ENCODE measurements at regions not wholly inside any gene's neighbourhood (a gene's known extent, or its start where the extent isn't known, plus 50 kb on each side); places are given as distances from the start of the nearest gene placed in this dataset.

DNA sequence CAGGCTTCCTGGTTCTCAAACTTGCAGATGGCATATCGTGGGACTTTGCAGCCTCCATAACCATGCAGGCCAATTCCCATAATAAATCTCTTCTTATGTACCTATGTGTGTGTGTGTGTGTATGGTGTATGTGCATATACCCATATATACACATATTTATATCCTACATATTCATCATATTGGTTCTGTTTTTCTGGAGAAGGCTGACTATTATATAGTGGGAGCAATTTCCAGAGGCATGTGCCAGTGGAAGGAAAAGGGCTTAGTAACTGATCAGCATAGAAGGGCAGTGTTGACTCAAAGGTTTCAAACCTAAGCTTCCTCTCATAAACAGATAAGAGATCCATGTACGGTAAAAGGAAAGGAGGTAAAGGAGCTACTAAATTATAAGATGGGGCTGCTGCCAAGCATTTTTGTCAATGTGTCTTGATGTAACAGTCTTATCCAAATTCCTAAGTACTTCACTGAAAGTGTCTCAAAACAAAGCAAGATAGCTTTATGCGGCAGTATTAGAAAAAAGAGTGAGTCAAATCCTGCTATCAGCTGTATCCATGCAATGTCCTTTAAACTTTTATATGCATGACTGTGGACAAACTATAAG, 432.1 kb downstream of the TBC1D4 start:
- Histone ChIP-seq H3K4me3 (replicated peaks in 1 of 3; ENCODE audit: insufficient read depth in 1 of 3, low read depth in 2 of 3, low read length in 3 of 3) (no peak overlapping the region), H3K4me2 (ENCODE audit: low read depth, low read length) (no peak overlapping the region), H3K27me3 (ENCODE audit: control insufficient read depth in 1 of 2, insufficient read depth in 2 of 2, low read length in 2 of 2) (no peaks in the 10 kb centered on the region; a peak in 1 of 5 replicates), H3K27ac (ENCODE audit: extremely low read length, insufficient read depth, low read length) (no peak overlapping the region), H3K9me3 (ENCODE audit: low read length) (no peaks in the 10 kb centered on the region), H2AFZ (ENCODE audit: low read length) (no peak overlapping the region), H3K4me1 (ENCODE audit: insufficient read depth, low read length) (no peaks in the 10 kb centered on the region), H3K79me2 (ENCODE audit: insufficient read depth, low read length) (no peaks in the 10 kb centered on the region), H3K36me3 (replicated peaks in 1 of 2; ENCODE audit: control insufficient read depth in 1 of 2, insufficient read depth in 2 of 2, low read length in 2 of 2) (no peaks in the 10 kb centered on the region), H3K9ac (ENCODE audit: insufficient read depth, low read depth, low read length) (no peak overlapping the region), H4K20me1 (ENCODE audit: insufficient read depth, low read length) (no peaks in the 10 kb centered on the region)
- 31% methylated on average over 3 of the region's 3 CpGs for WGBS (ENCODE audit: low lambda C conversion rate)
- no TSS peak for BruUV-seq (replicated peaks)
- TF ChIP-seq ZNF557 (CRISPR knock-in tag; IDR thresholded peaks at IDR 0.05), result no peak
- TF ChIP-seq NFKBIZ (CRISPR knock-in tag; IDR thresholded peaks at IDR 0.05), result no peak
- no peak for TF ChIP-seq ZNF383 (CRISPR knock-in tag; IDR thresholded peaks at IDR 0.05; ENCODE audit: borderline replicate concordance)
- TF ChIP-seq, protein P1, sequence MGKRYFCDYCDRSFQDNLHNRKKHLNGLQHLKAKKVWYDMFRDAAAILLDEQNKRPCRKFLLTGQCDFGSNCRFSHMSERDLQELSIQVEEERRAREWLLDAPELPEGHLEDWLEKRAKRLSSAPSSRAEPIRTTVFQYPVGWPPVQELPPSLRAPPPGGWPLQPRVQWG (CRISPR knock-in tag; IDR thresholded peaks at IDR 0.05; ENCODE audit: borderline replicate concordance, low read depth), result no peak
- TF ChIP-seq, protein P2, sequence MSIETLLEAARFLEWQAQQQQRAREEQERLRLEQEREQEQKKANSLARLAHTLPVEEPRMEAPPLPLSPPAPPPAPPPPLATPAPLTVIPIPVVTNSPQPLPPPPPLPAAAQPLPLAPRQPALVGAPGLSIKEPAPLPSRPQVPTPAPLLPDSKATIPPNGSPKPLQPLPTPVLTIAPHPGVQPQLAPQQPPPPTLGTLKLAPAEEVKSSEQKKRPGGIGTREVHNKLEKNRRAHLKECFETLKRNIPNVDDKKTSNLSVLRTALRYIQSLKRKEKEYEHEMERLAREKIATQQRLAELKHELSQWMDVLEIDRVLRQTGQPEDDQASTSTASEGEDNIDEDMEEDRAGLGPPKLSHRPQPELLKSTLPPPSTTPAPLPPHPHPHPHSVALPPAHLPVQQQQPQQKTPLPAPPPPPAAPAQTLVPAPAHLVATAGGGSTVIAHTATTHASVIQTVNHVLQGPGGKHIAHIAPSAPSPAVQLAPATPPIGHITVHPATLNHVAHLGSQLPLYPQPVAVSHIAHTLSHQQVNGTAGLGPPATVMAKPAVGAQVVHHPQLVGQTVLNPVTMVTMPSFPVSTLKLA (IDR thresholded peaks at IDR 0.05), result no peak
- no peak for TF ChIP-seq ZFP41 (CRISPR knock-in tag; IDR thresholded peaks at IDR 0.05; ENCODE audit: borderline replicate concordance)
- no peak for TF ChIP-seq PTBP1 (IDR thresholded peaks at IDR 0.05; ENCODE audit: low read depth, low read length, poor library complexity, severe bottlenecking)
- TF ChIP-seq, protein P3, sequence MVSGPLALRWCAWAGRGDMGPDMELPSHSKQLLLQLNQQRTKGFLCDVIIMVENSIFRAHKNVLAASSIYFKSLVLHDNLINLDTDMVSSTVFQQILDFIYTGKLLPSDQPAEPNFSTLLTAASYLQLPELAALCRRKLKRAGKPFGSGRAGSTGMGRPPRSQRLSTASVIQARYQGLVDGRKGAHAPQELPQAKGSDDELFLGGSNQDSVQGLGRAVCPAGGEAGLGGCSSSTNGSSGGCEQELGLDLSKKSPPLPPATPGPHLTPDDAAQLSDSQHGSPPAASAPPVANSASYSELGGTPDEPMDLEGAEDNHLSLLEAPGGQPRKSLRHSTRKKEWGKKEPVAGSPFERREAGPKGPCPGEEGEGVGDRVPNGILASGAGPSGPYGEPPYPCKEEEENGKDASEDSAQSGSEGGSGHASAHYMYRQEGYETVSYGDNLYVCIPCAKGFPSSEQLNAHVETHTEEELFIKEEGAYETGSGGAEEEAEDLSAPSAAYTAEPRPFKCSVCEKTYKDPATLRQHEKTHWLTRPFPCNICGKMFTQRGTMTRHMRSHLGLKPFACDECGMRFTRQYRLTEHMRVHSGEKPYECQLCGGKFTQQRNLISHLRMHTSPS (CRISPR knock-in tag; IDR thresholded peaks at IDR 0.05; ENCODE audit: low read depth), result no peak
- TF ChIP-seq RAD51 (IDR thresholded peaks at IDR 0.05; ENCODE audit: borderline replicate concordance), result no peak
- TF ChIP-seq ZNF724P (CRISPR knock-in tag; IDR thresholded peaks at IDR 0.05; ENCODE audit: borderline replicate concordance), result no peak
- TF ChIP-seq ZNF296 (CRISPR knock-in tag; conservative IDR thresholded peaks at IDR 0.05), result no peak
- CTCF ChIA-PET (ENCODE audit: low intra/inter-chr PET ratio, low total read pairs), result no interaction called here
- POLR2A ChIA-PET, result no interaction called here
- FAIRE-seq (no peak), ATAC-seq (no peak), DNase-seq (ENCODE audit: low spot score) (no peak)
- intact Hi-C loops (cut with micrococcal nuclease; ENCODE audit: unreplicated experiment), result no loop called here
- in situ Hi-C loops (cut with HindIII; ENCODE audit: extremely low pct_ligation_motif_present, low pct_unique_long_range_greater_than_20kb), result no loop called here
